NCI-H774 (cell line): ENCODE measurements at regions not wholly inside any gene's neighbourhood (a gene's known extent, or its start where the extent isn't known, plus 50 kb on each side); places are given as distances from the start of the nearest gene placed in this dataset.

Experiments
- DNase-seq: peaks from one replicate; lab custom pipeline; 2025; lab: John Stamatoyannopoulos, UW

GRCh38 chrX:39953879-39954278, 143.9 kb downstream of the BCOR start:
- peak; percentile 59 for DNase-seq

DNA sequence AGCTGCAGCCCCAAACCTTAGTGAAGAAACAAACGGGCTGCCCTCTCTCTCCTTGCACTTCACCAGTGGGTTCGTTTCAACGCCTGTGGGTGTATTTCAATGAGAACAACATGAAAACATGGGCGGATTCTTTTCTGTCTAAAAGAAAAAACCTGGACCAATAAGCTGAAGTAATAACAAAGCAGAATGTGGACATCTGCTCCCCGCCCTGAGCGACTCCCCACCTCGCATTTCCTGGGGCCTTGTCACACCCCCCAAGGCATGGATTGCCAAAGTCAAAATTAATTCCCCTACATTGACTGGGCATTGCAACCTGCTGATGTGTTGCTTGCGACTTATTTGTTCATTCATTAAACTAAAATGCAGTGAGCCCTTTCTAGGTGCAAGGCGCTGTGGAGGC, 142.9 kb downstream of the BCOR start:
- no peak for DNase-seq

- no peak for DNase-seq
Measured at GRCh38 chrX:39955625-39956024, 142.1 kb downstream of the BCOR start.

DNA sequence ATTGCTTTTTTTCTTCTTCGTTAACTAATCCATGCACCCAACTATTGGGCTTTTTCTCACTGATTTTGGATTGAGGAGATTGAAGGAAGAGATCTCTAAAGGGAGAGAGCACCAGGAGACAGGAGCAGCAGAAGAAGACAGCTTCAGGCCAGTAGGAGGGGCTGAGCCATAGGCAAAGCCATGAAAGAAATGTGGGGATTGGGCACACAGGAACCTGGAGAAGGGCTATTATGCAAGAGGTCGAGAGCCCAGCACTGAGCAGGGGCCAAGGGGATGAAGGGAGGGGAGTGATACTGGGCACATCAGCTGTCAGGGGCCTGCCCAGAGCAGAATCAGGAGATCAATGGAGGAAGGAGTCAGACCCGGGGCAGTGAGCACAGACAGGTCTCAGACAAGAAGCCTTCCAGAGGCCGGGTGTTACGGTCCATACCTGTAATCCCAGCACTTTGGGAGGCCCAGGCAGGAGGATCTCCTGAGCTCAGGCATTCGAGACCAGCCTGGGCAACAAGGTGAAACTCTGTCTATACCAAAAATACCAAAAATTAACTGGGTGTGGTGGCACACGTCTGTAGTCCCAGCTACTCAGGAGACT, 140.9 kb downstream of the BCOR start:
- no peak for DNase-seq

GRCh38 chrX:39957816-39958566, 139.8 kb downstream of the BCOR start:
- DNase-seq: no peak

DNA sequence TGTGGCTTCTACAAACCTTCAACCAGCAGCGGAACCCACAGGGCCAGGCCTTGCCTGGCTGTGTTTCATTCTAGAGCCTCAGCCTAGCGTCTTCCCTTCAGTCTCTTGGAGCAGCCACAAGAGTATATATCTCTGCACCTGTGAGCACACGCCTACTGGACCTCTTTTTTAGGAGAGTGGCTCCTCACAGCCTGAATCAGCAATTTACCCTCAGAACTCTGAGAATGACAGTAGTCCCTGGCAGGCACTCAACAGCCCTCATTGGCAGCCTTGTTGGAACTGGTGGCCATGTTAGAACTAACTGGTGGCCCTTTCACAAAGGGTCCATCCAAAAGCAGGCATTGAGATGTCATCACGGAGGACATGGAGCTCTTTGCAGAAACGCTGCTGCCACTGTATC, 138.9 kb downstream of the BCOR start:
- no peak for DNase-seq

DNA sequence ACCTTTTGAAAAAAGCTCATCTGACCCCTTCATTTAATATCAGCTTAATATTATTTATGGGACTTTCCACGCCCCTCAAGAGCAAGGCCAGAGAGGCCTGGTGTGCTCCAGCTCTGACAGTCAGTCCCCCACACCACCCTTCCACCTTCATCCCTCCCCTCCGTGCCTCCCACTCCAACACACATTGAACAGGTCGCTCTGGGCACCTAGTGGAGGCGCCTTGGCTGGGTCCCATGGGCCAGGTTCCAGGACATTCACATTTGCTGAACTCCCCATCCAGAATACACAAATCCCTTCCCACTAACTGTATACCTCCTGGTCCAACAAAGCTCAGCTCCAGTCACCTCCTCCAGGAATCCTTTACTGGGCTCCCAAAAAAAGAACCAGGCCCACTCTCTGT, 137.5 kb downstream of the BCOR start:
- DNase-seq: no peak

- DNase-seq: no peak
Measured at GRCh38 chrX:39961441-39961840, 136.3 kb downstream of the BCOR start.

DNA sequence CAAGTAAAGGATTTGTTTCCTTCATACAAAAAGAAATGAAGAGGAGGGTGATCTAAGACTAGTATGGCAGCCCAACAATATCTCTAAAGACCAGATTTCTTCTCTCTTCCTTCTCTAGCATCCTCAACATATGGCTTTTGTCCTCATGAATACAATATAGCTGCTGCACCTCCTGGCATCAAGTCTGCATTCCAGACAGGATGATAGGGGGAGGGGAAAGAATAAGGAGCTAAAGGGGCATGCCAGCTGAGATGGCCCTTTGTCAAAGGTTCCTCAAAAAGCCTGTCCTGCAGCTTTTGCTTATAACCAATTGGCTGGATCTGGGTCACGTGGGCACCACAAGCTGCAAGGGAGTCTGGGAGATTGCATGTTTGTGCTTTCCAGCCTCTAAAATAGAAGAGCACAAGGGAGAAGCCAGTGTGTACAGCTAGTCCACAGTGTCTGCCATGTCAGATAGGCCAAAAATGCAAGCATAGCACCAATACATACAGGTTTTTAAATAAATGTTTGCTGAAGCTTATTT, 132.6 kb downstream of the BCOR start:
- DNase-seq: no peak

- DNase-seq: no peak
Measured at GRCh38 chrX:39966176-39966575, 131.6 kb downstream of the BCOR start.

DNA sequence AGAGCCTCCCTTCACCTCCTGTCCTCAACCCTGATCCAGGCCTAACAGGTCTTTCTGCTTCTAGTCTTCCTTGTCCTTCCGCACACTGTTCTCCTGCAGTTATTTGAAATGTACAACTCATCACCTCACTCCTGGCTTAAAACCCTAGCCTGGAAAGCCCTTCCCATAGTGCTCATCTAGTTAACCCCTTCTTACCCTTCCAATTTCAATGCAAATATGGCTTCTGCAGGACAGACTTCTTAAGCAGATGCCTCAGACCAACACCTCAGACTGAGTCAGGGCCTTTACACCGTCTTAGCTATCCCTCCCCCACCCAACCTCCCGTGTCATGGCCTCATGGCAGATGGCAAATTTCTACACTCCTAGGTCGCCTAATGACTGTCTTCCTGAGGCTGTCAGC, 130.4 kb downstream of the BCOR start:
- no peak for DNase-seq

DNA sequence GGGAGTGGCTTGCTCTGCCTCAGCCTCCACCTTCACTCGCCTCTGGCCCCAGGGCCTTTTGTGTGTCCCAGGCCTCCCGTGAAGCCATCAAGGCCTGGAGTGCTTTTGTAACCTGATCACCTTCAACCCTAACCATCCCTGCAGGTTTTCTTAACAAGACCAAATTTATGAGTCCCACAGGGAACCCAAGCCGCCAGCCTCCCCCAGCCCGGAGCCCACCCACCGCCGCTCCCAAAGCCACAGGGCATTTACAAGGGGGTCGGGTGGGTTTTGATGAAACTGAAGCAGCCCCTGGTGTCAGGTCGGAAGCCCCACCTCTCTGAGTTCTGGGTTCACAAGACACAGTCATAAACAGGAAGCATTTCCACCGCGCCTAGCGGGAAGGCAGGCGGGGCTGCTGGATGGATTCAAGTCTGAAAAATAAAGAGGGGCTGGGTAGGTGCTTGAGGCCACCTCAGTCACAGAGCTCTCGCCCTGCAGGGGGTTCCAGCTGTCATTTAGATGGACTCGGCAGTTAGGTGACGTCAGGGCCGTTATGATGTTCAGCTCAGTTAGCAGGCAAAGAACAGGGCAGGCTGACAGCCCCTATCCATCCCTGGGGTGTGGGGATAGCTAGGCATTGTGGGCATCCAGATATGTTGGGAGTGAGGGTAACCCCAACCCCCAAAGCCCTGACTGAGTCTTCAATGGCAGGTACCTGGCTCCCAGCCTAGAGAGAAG, 128.5 kb downstream of the BCOR start:
- DNase-seq: peak; percentile 25

GRCh38 chrX:39969819-39970504, 127.8 kb downstream of the BCOR start:
- DNase-seq: no peak

DNA sequence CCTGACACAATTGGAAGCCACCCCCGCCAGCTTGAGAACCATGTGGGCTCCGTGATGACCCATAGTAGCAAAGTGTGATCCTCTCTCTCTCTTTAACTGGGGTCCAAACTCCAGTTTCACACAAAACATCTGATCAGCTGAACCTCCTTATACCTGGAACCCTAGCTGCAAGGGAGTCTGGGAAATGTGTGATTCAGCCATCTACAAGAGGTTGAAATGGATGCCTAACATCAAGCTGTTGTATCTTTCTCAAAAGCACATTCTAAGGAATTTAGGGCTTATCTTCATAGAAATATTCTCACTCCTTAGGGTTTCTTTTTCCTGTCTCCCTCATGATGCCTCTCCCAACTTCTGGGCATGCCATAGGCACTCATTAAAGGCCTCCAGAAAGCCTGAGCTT, 126.0 kb downstream of the BCOR start:
- DNase-seq: no peak

DNA sequence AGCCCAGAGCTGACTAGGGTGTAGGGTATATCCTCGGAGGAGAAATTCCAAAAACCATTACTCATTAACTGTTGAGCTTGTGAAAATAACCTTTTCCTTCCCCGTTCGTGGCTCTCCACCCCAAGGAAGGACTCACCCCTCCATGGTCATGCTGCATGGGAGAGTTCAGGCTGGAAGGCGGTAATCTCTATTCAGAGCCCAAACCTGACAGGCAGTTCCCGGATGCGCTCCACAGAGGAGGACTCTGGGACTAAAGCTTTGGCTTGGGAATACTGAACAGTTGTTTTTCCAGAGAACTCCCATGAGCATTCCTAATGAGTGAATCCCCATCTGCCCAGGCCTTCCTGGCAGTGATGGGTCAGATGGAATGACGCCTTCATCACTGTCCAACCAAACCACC, 125.4 kb downstream of the BCOR start:
- no peak for DNase-seq

DNA sequence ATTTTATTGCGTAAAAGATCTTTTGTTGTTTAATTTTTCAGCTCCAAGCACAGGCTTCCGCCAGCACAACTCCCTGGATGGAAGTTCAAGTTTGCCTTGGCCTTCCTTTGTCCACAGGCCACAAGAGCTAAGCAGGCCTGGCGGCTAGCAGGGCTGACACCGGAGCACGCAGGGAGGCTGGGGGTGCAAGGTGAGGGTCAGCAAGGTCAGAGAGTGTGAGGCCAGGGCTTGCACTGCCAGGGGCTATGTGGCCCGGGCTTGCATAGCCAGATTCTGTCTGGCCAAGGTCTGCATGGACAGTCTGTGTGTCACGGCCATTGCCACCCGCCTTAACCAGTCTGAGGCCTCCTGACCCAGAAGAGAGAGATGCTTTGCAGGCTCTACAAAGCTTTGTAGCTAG, 123.9 kb downstream of the BCOR start:
- DNase-seq: no peak

DNA sequence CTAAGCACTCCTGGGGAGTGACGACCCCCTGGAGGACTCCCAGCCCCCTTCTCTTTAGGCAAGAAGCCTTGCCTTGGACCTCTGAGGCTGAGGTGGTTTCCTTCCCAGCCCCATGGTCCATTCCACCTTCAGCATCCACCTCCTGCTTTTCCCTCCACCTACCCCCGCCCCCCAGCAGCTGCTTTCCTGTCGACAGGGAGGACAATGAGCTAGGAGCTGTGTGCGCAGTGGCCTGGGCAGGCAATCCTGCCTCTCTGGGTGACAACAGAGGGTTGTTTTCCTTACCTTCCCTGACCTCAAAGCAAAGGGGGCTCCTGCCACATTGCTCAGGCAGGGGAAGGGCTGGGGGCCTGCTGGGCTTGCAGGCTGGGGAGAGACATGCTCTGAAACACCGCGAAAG, 123.5 kb downstream of the BCOR start:
- no peak for DNase-seq

DNA sequence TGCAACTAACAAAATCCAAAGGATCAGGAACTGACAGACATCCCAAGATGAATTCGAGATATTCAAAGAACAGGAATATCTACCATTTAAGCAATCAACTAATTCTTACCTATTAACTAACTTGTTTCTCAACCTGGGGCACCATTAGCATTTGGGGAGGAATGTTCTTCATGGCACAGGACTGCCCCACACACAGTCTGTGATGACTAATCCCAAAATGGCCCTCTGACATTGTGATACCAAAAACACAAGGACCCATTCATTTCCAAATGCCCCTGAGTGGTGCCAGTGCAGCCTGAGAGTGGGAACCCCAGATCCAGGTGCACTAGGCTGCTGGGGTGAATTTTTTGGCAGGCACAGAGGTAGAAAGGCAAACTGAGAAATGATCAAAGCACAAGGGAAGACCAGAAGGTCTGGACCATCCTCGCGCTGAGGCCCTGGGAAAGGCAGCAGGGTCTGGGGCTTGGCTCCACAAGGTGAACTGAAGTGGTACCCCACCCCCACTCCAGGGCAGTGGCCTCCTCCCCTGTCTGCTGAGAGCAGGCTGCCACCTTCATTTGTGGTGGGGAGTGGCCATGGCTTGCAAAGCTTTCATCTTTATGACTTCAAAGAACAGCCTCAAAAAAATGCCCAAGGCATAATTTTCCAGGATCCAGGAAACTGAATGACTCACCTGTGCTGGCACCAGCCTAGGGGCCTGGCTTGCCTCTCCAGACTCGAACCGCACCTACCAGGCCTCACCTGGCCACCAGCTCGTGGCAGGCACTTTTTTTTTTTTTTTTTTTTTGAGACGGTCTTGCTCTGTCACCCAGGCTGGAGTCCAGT, 122.4 kb downstream of the BCOR start:
- DNase-seq: no peak

- DNase-seq: no peak
Measured at GRCh38 chrX:39981946-39982345, 115.8 kb downstream of the BCOR start.

- peak; percentile 31 for DNase-seq
Measured at GRCh38 chrX:39982948-39983347, 114.8 kb downstream of the BCOR start.

DNA sequence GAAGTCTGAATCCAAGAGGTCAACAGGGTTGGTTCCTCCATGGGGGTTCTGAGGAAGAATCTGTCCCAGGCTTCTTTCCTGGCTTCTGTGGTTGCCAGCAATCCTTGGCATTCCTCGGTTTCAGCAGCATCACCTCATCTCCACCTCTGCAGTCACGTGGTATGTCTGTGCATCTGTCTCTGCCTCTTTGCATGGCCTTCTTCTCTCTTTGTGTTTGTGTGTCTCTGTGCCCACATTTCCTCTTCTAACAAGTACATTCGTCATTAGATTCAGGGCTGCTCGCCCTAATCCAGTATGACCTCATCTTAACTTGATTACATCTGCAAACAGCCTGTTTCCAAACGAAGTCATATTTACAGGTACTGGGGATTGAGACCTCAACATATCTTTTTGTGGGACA, 114.0 kb downstream of the BCOR start:
- DNase-seq: no peak
